Endothelial cell of umbilical vein (primary cell): ENCODE measurements at regions not wholly inside any gene's neighbourhood (a gene's known extent, or its start where the extent isn't known, plus 50 kb on each side); places are given as distances from the start of the nearest gene placed in this dataset.

ENCODE experiments used
- BruUV-seq: library from RNA; stranded (reverse); fragments of 400-500 nt; replicated peaks from 2 replicates; lab custom pipeline; 2021; lab: Mats Ljungman, UMichigan
- CTCF ChIA-PET: fragments of 300-600, 350-600 bp; sonication (Branson Sonifier 250); formaldehyde crosslinking; loops from one replicate; lab custom pipeline; 2021; ENCODE audit warnings: antibody characterized with exemption, inconsistent platforms; lab: Charles Lee
- POLR2A ChIA-PET: fragments of 300-600, 350-600 bp; sonication (Branson Sonifier 250); formaldehyde crosslinking; loops from one replicate; lab custom pipeline; 2021; ENCODE audit warnings: antibody characterized with exemption, inconsistent platforms; lab: Charles Lee
- DNase-seq: peaks from one replicate; pipeline ENCODE4 v3.0.0-alpha.2; 2011; ENCODE audit warnings: low read depth, low spot score
- FAIRE-seq: peaks from 2 replicates; lab custom pipeline; 2011; peaks lifted over from hg19 to GRCh38; lab: Jason Lieb, UNC
- H2AFZ ChIP-seq: 2 replicates; pipeline ENCODE4 v1.6.0; 2012; ENCODE audit warnings: low read depth, low read length, control low read depth, inconsistent platforms
- H3K27ac ChIP-seq: 2 replicates; pipeline ENCODE4 v1.5.1; 2011; ENCODE audit warnings: low read depth, mild to moderate bottlenecking, control low read depth, low read length, moderate library complexity; ENCODE audit not compliant: insufficient read depth
- H3K27me3 ChIP-seq, 2 experiments: 2 replicates each; pipeline versions ENCODE4 v1.6.0 to v1.6.1; 2011; ENCODE audit warnings: low read length in 2 of 2, mixed read lengths in 1 of 2; ENCODE audit not compliant: control insufficient read depth in 2 of 2, insufficient read depth in 2 of 2
- H3K36me3 ChIP-seq, 2 experiments: 2 replicates in 1 of 2; 3 replicates in 1 of 2; pipeline ENCODE4 v1.5.1; 2011; ENCODE audit warnings: low read length in 2 of 2, mild to moderate bottlenecking in 1 of 2, moderate library complexity in 1 of 2; ENCODE audit not compliant: control insufficient read depth in 2 of 2, insufficient read depth in 2 of 2; ENCODE audit errors: extremely low read depth in 1 of 2
- H3K4me1 ChIP-seq: 3 replicates; pipeline ENCODE4 v1.5.1; 2011; ENCODE audit warnings: mild to moderate bottlenecking, low read length; ENCODE audit not compliant: control insufficient read depth, insufficient read depth; ENCODE audit errors: extremely low read depth
- H3K4me2 ChIP-seq: 2 replicates; pipeline ENCODE4 v1.6.1; 2011; ENCODE audit warnings: low read length, control low read depth, mixed read lengths; ENCODE audit not compliant: insufficient read depth
- H3K4me3 ChIP-seq, 3 experiments: fragments of 200-600 bp in 1 of 3; sonication (generic), shearing (Covaris generic) in 1 of 3; replicated peaks in 1 of 3; 2 replicates each; pipeline ENCODE4 v1.5.1; 2011 to 2016; ENCODE audit warnings: control low read depth in 3 of 3, low read length in 3 of 3, mild to moderate bottlenecking in 2 of 3, inconsistent platforms in 1 of 3, low read depth in 1 of 3, moderate library complexity in 1 of 3; ENCODE audit not compliant: insufficient read depth in 1 of 3
- H3K79me2 ChIP-seq: 2 replicates; pipeline ENCODE4 v1.6.0; 2012; ENCODE audit warnings: low read length, inconsistent platforms; ENCODE audit not compliant: control insufficient read depth, insufficient read depth
- H3K9ac ChIP-seq: replicated peaks from 2 replicates; pipeline ENCODE3; 2011; ENCODE audit warnings: low read length, control low read depth; ENCODE audit not compliant: insufficient read depth; ENCODE audit errors: extremely low read depth
- H3K9me1 ChIP-seq: replicated peaks from 3 replicates; pipeline ENCODE4 v1.6.0; 2011; ENCODE audit warnings: mild to moderate bottlenecking, low read length; ENCODE audit not compliant: control insufficient read depth, insufficient read depth; ENCODE audit errors: extremely low read depth
- H3K9me3 ChIP-seq: replicated peaks from 2 replicates; pipeline ENCODE4 v1.5.1; 2012; ENCODE audit warnings: low read length, inconsistent platforms; ENCODE audit not compliant: control insufficient read depth, insufficient read depth
- H4K20me1 ChIP-seq: replicated peaks from 2 replicates; pipeline ENCODE3; 2011; ENCODE audit warnings: mild to moderate bottlenecking, low read length; ENCODE audit not compliant: control insufficient read depth, insufficient read depth; ENCODE audit errors: extremely low read depth
- CTCF ChIP-seq, 2 donors: IDR thresholded peaks; 1 replicate in 1 of 2; 2 replicates in 1 of 2; pipeline ENCODE4 v1.5.1; 2011; ENCODE audit warnings: low read length in 2 of 2, mild to moderate bottlenecking in 2 of 2, moderate library complexity in 2 of 2, control low read depth in 1 of 2, inconsistent platforms in 1 of 2, low read depth in 1 of 2; ENCODE audit not compliant: insufficient read depth in 1 of 2; ENCODE audit errors: extremely low read depth in 1 of 2
- EZH2 ChIP-seq: IDR thresholded peaks from 2 replicates; pipeline ENCODE4 v1.6.1; 2012; ENCODE audit warnings: borderline replicate concordance, low read depth, mild to moderate bottlenecking, moderate library complexity, low read length, inconsistent platforms; ENCODE audit not compliant: severe bottlenecking
- FOS ChIP-seq: IDR thresholded peaks from 2 replicates; pipeline ENCODE4 v1.6.1; 2011; ENCODE audit warnings: mild to moderate bottlenecking, low read length, moderate library complexity, borderline replicate concordance; ENCODE audit not compliant: insufficient read depth
- GATA2 ChIP-seq: IDR thresholded peaks from 2 replicates; pipeline ENCODE4 v1.7.0; 2011; ENCODE audit warnings: low read depth, mild to moderate bottlenecking, moderate library complexity, mixed read lengths, low read length; ENCODE audit not compliant: insufficient read length, insufficient read depth
- JUN ChIP-seq: IDR thresholded peaks from 2 replicates; pipeline ENCODE4 v1.6.1; 2011; ENCODE audit warnings: borderline replicate concordance, low read depth; ENCODE audit not compliant: insufficient read length, insufficient read depth
- MAX ChIP-seq: IDR thresholded peaks from 2 replicates; pipeline ENCODE4 v1.6.1; 2011; ENCODE audit not compliant: insufficient read depth, insufficient read length
- MYC ChIP-seq: IDR thresholded peaks from one replicate; pipeline ENCODE4 v1.6.1; 2011; ENCODE audit warnings: mild to moderate bottlenecking, low read depth, low read length
- POLR2A ChIP-seq: IDR thresholded peaks from 2 replicates; pipeline ENCODE4 v1.6.1; 2012; ENCODE audit warnings: low read depth, mild to moderate bottlenecking, control low read depth, low read length
- POLR2AphosphoS5 ChIP-seq: IDR thresholded peaks from 2 replicates; pipeline ENCODE4 v1.6.1; 2012; ENCODE audit warnings: low read depth, mild to moderate bottlenecking, control low read depth, low read length, moderate library complexity; ENCODE audit not compliant: insufficient read depth
- dilution Hi-C: fragments of 300-500 bp; cut with MboI; formaldehyde crosslinking; loops from one replicate; pipeline ENCODE4 v1.15.0; 2019; ENCODE audit warnings: low sequenced_read_pairs; ENCODE audit not compliant: extremely low pct_ligation_motif_present
- intact Hi-C: fragments of 100-400 bp; cut with micrococcal nuclease; formaldehyde crosslinking; loops from one replicate; pipeline ENCODE4 v1.10.0; 2022

DNA sequence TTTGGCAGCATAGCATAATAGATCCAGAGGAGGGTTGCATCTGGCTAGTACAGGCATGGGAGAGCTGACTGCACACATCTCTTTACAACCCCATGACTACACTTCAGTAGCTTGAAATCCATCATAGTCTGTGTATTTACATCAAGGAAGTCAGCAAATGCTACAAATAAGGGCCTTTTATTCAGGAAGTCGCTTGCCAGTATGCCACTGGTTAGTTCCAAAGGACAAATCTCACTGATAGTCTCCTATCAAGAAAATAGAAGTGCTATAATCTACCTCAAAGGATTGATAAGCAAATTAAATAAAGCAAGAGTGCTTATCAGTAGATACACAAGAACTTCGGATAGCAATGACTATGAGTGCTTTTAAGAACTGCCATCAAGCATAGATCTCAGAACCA lies 112.7 kb downstream of the KLF12 start:
- H3K27me3 ChIP-seq = no peaks in the 10 kb centered on the region
- TF ChIP-seq CTCF (IDR thresholded peaks at IDR 0.05; ENCODE audit: extremely low read depth in 1 of 2, insufficient read depth in 1 of 2, low read depth in 1 of 2, low read length in 2 of 2) (no peak), EZH2 (no peak), POLR2A (no peak), MYC (no peak), GATA2 (no peak), FOS (no peak), MAX (no peak), JUN (no peak), POLR2AphosphoS5 (no peak)
- H3K9me3 ChIP-seq = no peaks in the 10 kb centered on the region
- dilution Hi-C loops (no loop called here), intact Hi-C loops (no loop called here)
- BruUV-seq = no TSS peak
- POLR2A ChIA-PET = no interaction called here
- no peak overlapping the region for H2AFZ ChIP-seq
- H3K36me3 ChIP-seq = no peaks in the 10 kb centered on the region
- H3K4me3 ChIP-seq = no peak overlapping the region
- peaks cover 2% of the 10 kb centered on the region for H3K79me2 ChIP-seq
- H3K27ac ChIP-seq = no peak overlapping the region
- peaks cover under 1% of the 10 kb centered on the region for H3K4me1 ChIP-seq
- no peak overlapping the region for H3K9ac ChIP-seq
- H3K4me2 ChIP-seq = no peak overlapping the region
- no peaks in the 10 kb centered on the region for H4K20me1 ChIP-seq
- FAIRE-seq (no peak), DNase-seq (no peak)
- H3K9me1 ChIP-seq = no peaks in the 10 kb centered on the region
- CTCF ChIA-PET = no interaction called here
